Right atrium auricular region (tissue), 2 donors: ENCODE measurements at regions not wholly inside any gene's neighbourhood (a gene's known extent, or its start where the extent isn't known, plus 50 kb on each side); places are given as distances from the start of the nearest gene placed in this dataset.

Source experiments
- DNase-seq: peaks from one replicate; pipeline ENCODE4 v3.0.0-alpha.2; 2019; ENCODE audit warnings: low spot score
- H3K27ac ChIP-seq, 2 donors: fragments of 200-600 bp; sonication (generic); 1 replicate in 1 of 2; 2 replicates in 1 of 2; pipeline ENCODE4 v1.5.1; 2016 to 2019
- H3K27me3 ChIP-seq, 2 donors: fragments of 200-600 bp; sonication (generic); one replicate each; pipeline versions ENCODE4 v1.5.1 to v1.6.0; 2017 to 2019
- H3K36me3 ChIP-seq: fragments of 200-600 bp; sonication (generic); one replicate; pipeline ENCODE4 v1.5.1; 2016
- H3K4me1 ChIP-seq, 2 donors: fragments of 200-600 bp; sonication (generic); one replicate each; pipeline versions ENCODE4 v1.5.1 to v1.6.0; 2017 to 2019
- H3K4me3 ChIP-seq, 2 donors: fragments of 200-600 bp; sonication (generic); 1 replicate in 1 of 2; 2 replicates in 1 of 2; pipeline ENCODE4 v1.5.1; 2017 to 2019; ENCODE audit warnings: mild to moderate bottlenecking in 1 of 2, moderate library complexity in 1 of 2
- H3K9me3 ChIP-seq, 2 donors: fragments of 200-600 bp; sonication (generic); one replicate each; pipeline ENCODE4 v1.5.1; 2019
- TF ChIP-seq, protein P1 (sequence below), 2 donors: fragments of 200-600 bp; sonication (generic); IDR thresholded peaks; one replicate each; pipeline ENCODE4 v1.5.1; 2019; ENCODE audit warnings: antibody characterized with exemption in 2 of 2

GRCh38 chr11:39120890-39121289, 2338.6 kb downstream of the LRRC4C start:
- TF ChIP-seq, protein P1, sequence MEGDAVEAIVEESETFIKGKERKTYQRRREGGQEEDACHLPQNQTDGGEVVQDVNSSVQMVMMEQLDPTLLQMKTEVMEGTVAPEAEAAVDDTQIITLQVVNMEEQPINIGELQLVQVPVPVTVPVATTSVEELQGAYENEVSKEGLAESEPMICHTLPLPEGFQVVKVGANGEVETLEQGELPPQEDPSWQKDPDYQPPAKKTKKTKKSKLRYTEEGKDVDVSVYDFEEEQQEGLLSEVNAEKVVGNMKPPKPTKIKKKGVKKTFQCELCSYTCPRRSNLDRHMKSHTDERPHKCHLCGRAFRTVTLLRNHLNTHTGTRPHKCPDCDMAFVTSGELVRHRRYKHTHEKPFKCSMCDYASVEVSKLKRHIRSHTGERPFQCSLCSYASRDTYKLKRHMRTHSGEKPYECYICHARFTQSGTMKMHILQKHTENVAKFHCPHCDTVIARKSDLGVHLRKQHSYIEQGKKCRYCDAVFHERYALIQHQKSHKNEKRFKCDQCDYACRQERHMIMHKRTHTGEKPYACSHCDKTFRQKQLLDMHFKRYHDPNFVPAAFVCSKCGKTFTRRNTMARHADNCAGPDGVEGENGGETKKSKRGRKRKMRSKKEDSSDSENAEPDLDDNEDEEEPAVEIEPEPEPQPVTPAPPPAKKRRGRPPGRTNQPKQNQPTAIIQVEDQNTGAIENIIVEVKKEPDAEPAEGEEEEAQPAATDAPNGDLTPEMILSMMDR (IDR thresholded peaks at IDR 0.05): no peak
- no peak for DNase-seq
- Histone ChIP-seq H3K36me3 (no peaks in the 10 kb centered on the region), H3K4me3 (no peak overlapping the region), H3K4me1 (no peaks in the 10 kb centered on the region), H3K27me3 (no peaks in the 10 kb centered on the region), H3K27ac (no peak overlapping the region), H3K9me3 (no peaks in the 10 kb centered on the region)

GRCh38 chr11:39113606-39114005, 2345.8 kb downstream of the LRRC4C start:
- no peaks in the 10 kb centered on the region for H3K9me3 ChIP-seq
- no peak overlapping the region for H3K27ac ChIP-seq
- DNase-seq: no peak
- TF ChIP-seq, protein P1 (IDR thresholded peaks at IDR 0.05): no peak
- no peaks in the 10 kb centered on the region for H3K4me1 ChIP-seq
- H3K27me3 ChIP-seq: no peaks in the 10 kb centered on the region
- H3K4me3 ChIP-seq: no peak overlapping the region
- H3K36me3 ChIP-seq: no peaks in the 10 kb centered on the region

GRCh38 chr11:39102236-39102635, 2357.2 kb downstream of the LRRC4C start:
- Histone ChIP-seq H3K4me1 (no peaks in the 10 kb centered on the region), H3K4me3 (no peak overlapping the region), H3K27me3 (no peaks in the 10 kb centered on the region), H3K36me3 (no peaks in the 10 kb centered on the region), H3K27ac (no peak overlapping the region), H3K9me3 (no peaks in the 10 kb centered on the region)
- TF ChIP-seq, protein P1 (IDR thresholded peaks at IDR 0.05): no peak
- no peak for DNase-seq

DNA sequence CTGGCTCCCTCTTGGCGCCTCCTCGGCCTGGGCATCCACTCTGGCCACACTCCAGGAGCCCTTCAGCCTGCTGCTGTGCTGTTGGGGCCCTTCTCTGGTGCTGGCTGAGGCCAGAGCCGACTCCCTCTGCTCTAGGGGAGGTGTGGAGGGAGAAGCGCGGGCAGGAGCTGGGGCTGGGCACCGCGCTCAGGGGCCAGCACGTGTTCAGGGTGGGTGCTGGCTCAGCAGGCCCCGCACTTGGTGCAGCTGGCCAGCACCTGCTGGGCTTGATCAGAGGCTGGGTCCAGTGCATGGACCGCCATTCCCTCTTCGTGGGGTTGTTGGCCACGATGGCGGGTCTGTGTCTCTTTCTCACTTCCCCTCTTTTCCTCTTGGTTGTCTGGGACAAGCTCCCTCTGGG, 2381.0 kb downstream of the LRRC4C start:
- no peak for DNase-seq
- H3K9me3 ChIP-seq: no peaks in the 10 kb centered on the region
- TF ChIP-seq, protein P1 (IDR thresholded peaks at IDR 0.05): no peak
- no peaks in the 10 kb centered on the region for H3K36me3 ChIP-seq
- H3K27me3 ChIP-seq: no peaks in the 10 kb centered on the region
- no peaks in the 10 kb centered on the region for H3K4me1 ChIP-seq
- H3K27ac ChIP-seq: no peak overlapping the region
- no peak overlapping the region for H3K4me3 ChIP-seq

GRCh38 chr11:39037611-39038010, 2421.8 kb downstream of the LRRC4C start:
- H3K9me3 ChIP-seq: no peaks in the 10 kb centered on the region
- TF ChIP-seq, protein P1 (IDR thresholded peaks at IDR 0.05): no peak
- no peak overlapping the region for H3K4me3 ChIP-seq
- no peak for DNase-seq
- no peaks in the 10 kb centered on the region for H3K4me1 ChIP-seq
- no peaks in the 10 kb centered on the region for H3K36me3 ChIP-seq
- H3K27me3 ChIP-seq: no peaks in the 10 kb centered on the region
- H3K27ac ChIP-seq: no peak overlapping the region

- Histone ChIP-seq H3K4me3 (no peak overlapping the region), H3K36me3 (no peaks in the 10 kb centered on the region), H3K27me3 (no peaks in the 10 kb centered on the region), H3K9me3 (no peaks in the 10 kb centered on the region), H3K4me1 (no peaks in the 10 kb centered on the region), H3K27ac (no peak overlapping the region)
- TF ChIP-seq, protein P1 (IDR thresholded peaks at IDR 0.05): no peak
- no peak for DNase-seq
These were observed 2423.4 kb downstream of the LRRC4C start for GRCh38 chr11:39036021-39036420.
